ENCODE measurements at regions not wholly inside any gene's neighbourhood (a gene's known extent, or its start where the extent isn't known, plus 50 kb on each side); places are given as distances from the start of the nearest gene placed in this dataset.

DNA sequence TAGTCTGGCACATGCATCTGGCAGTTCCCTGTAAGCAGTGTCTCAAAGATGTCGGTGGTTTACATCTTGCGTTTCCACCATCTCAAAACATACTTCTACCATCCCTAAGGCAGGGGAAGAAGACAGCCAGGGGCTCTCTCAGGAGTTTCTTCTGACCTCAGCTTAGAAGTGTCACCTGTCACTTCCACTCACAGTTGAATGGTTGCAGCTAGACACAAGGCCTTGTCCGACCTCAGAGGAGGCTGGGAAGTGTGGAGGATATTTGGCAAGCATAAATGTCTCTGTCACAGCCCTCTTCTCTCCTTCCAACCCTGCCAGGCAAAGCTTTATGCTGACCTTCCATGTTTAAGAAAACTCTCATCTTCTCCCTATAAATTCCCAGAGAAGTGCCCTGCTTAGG lies 193.3 kb downstream of the HERPUD2 start:
- no peak for DNase-seq (ENCODE audit: low read depth in 2 of 2)

GRCh38 chr7:35499226-35499625 lies 195.7 kb downstream of the HERPUD2 start:
- no peak for DNase-seq (ENCODE audit: low read depth in 2 of 2)

- no peak for DNase-seq (ENCODE audit: low read depth in 2 of 2)
Measured at GRCh38 chr7:35498416-35498815, 196.5 kb downstream of the HERPUD2 start.

- no peak for DNase-seq (ENCODE audit: low read depth in 2 of 2)
Measured at GRCh38 chr7:35495844-35496243, 199.1 kb downstream of the HERPUD2 start.

DNA sequence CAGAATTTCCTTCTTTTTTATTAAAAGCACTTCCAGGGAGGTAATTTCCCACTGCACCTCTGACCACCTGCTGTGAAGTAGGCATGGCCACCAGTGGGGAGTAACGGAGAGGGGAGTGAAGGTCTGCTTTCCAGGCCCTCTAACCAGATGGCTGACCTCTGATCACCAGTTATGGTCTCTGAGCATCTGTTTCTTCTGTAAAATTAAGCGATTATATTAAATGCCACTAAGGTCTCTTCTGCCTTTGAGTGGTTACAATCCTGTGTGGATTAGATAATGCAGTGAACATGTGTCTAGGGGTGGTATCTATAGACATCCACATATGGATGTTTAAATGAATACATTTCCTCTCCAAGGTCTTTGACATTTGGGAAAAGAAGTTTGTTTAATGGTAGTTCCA lies 199.6 kb downstream of the HERPUD2 start:
- DNase-seq (ENCODE audit: low read depth in 2 of 2): no peak

DNA sequence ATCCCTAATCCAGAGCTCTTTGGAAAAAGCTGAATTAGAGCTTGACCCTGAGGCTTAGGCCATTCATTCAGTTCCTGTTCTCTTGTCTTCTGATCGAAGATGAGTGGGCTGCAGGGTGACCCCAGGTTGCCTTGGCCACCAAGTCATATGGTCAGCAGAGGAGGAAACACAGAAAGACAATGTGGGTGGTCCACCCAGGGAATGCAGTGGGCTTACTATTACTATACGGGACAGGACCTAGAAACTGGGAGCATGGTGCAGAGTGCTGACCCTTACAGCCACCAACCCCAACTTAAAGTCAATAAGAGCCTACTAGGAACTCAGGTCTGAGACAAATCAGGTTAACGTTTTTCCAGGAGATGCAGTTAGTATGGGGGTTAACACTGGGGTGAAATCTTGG lies 200.5 kb downstream of the HERPUD2 start:
- DNase-seq (ENCODE audit: low read depth in 2 of 2): no peak

DNA sequence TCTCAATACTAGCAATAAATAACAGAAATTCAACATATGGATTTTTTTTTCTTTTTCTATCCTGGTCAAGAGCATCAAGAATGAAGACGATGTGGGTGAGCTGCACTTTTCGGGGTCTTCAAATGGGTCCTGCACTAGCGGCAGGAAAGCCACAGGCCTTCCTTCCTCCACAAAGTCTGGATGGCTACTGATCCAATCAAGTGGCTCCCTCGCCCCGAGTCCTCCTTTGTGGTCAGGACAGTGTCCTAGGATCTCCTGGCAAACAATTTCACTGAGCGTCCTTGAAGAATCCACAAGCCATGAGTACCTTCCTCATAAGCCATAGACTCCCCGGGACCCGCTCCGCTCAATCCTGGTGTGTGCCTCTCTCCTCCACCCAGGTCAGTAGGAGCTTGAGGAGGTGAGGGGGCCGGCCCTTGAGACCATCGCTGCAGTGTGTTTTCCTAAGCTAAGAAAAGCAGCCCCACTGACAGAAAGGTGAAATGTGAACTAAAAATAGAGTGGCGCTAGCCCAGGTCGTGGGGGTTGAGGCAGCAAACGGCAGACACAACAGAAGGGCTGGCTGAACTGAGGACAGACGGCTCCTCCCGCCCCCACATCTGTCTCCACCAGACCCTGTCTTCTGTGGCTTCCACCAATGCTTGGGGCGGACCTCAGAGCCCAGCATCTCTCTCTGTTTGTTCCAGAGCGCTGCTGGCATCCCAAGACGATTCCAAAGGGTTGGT lies 202.3 kb downstream of the HERPUD2 start:
- no peak for DNase-seq (ENCODE audit: low read depth in 2 of 2)

DNA sequence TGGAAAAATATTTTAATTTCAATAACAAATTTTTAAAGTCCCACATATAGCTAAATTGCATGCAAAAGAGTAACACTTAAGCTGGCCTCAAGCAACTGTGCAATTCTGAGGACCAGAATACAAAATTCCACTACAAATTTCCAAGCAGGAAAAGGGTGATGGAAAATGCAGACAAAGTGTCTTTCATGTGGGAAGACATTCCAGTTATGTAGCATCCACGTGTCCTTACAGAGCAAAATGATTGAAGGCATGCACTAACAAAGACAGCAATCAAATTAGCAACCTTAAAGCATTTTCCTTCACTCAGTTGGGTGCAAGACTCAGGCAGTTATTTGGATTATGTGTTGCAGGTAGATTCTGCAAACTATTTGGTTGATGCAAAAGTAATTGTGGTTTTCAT lies 203.7 kb downstream of the HERPUD2 start:
- no peak for DNase-seq (ENCODE audit: low read depth in 2 of 2)

- DNase-seq (ENCODE audit: low read depth in 2 of 2): no peak
Measured at GRCh38 chr7:35487841-35488240, 207.1 kb downstream of the HERPUD2 start.

- no peak for DNase-seq (ENCODE audit: low read depth in 2 of 2)
Measured at GRCh38 chr7:35487402-35487801, 207.5 kb downstream of the HERPUD2 start.

- no peak for DNase-seq (ENCODE audit: low read depth in 2 of 2)
Measured at GRCh38 chr7:35485436-35485835, 209.5 kb downstream of the HERPUD2 start.

DNA sequence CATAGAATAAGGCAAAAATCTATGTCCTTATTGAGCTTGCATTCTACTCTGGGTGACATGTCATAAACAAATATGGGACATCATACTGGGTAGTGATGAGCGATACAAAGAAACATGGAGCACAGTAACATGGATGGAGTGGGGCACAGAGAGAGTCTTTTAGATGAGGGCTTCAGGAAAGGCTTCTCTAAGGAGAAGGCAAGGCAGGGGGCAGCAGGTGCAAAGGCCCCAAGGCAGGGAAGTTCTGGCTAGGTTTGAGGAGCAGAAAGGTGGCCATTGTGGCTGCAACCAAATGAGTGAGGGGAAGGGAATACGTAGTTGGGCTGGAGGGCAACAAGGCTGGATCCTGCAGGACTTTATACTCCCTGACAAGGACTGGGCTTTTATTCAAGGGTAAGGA lies 211.4 kb downstream of the HERPUD2 start:
- DNase-seq (ENCODE audit: low read depth in 2 of 2): no peak

DNA sequence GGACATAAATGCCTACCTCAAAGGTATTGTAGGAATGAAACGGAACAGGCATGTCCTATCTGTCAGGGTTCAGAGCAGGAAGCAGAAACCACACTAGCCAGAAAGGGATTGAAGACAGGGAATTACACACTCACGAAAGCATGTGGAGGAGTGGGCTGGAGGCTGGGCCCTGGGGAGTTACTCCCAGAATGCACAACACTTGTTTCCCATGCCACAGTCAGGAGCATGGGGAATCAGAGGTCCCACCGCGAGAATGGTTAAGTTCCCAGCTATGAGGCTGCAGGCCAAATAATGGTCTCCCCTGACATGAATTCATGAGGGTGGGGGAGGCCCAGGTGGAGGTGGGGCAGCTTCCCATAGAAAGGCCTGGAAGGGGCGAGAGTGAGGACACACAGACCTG lies 212.7 kb downstream of the HERPUD2 start:
- DNase-seq (ENCODE audit: low read depth in 2 of 2): no peak

GRCh38 chr7:35480806-35481205 lies 214.1 kb downstream of the HERPUD2 start:
- no peak for DNase-seq (ENCODE audit: low read depth in 2 of 2)

GRCh38 chr7:35477609-35478008 lies 217.3 kb downstream of the HERPUD2 start:
- no peak for DNase-seq (ENCODE audit: low read depth in 2 of 2)

- DNase-seq (ENCODE audit: low read depth in 2 of 2): no peak
Measured at GRCh38 chr7:35474100-35474499, 220.2 kb upstream of the TBX20 start.

- no peak for DNase-seq (ENCODE audit: low read depth in 2 of 2)
Measured at GRCh38 chr7:35468606-35469005, 214.7 kb upstream of the TBX20 start.

GRCh38 chr7:35467456-35467978 lies 213.6 kb upstream of the TBX20 start:
- no peak for DNase-seq (ENCODE audit: low read depth in 2 of 2)

DNA sequence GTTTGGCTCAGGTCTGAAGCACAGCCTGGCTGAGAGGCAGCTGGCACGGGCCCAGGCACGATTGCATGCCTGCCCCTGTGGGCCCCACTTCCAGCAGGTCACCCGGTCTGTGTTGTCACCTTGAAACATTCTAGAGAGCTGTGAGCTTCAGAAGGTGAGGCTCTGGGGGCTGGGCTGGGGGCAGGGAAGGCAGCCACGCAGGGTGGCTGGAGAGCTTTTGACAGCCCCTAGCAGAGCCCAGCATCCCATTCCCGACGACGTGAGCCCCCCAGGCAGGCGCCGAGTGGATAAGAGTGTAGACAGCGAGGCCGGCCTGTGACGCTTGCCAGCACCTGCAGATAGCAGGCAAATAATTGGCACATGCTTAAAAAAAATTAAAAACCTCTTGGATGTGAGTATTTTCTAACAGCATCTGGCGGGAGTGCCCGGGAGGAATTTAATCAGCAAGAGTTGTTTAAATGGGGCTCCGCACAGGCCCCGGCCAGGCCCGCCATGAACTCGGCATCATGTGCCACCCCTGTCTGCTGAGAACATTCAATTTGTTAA lies 212.0 kb upstream of the TBX20 start:
- DNase-seq (ENCODE audit: low read depth in 2 of 2): no peak

- no peak for DNase-seq (ENCODE audit: low read depth in 2 of 2)
Measured at GRCh38 chr7:35463751-35464150, 209.9 kb upstream of the TBX20 start.

GRCh38 chr7:35463176-35463700 lies 209.3 kb upstream of the TBX20 start:
- no peak for DNase-seq (ENCODE audit: low read depth in 2 of 2)

DNA sequence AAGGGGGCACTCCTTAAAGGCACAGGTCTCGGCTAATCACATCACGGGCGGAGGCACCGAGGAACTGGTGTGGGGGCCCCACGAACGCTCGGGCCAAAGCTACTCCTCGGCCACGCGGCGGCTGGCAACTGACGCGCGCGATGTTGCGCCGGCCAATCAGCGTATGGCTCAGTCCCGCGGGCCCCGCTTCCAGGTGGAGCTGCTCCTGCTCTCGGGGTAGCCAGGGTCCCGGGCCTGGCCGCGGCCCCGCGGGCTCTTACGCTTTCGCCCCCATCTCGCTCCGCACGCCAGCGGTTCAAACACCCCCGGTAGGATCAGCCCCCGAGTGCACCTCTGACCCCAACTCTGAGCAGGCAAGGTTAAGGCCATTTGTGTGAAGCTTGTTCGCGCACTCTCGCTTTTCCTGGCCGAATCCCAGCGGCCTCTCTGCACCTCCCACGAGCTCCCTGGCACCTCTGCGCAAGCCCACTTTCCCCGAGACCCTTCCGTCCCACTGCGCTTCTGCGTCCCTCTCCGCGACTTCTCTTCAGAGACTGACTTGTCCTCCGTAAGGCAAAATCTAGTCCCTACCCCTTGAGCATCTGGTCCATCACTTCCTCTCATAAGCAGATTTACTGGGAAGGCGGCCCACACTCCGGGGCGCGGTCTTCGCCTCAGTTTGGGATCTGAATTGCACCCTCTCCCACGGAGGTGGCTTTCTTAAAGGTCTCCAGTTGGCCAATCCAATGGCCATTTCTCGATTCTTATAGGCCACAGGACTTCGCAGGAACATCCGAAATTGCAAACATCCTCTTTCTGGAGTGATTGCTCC lies 200.9 kb upstream of the TBX20 start:
- DNase-seq (ENCODE audit: low read depth in 2 of 2): no peak

Measured in stimulated activated CD4-positive, alpha-beta T cell treated with anti-CD3 and anti-CD28 coated beads, Interleukin-4, amount 100 ng/mL, for 48 hours (primary cell).